NT2/D1 (cell line): ENCODE measurements at regions not wholly inside any gene's neighbourhood (a gene's known extent, or its start where the extent isn't known, plus 50 kb on each side); places are given as distances from the start of the nearest gene placed in this dataset.

Source experiments
- SUZ12 ChIP-seq: IDR thresholded peaks from 2 replicates; pipeline ENCODE4 v1.6.1; 2011; ENCODE audit not compliant: insufficient read length, insufficient read depth; ENCODE audit errors: extremely low read depth
- ZNF274 ChIP-seq: IDR thresholded peaks from 2 replicates; pipeline ENCODE4 v1.6.1; 2011; ENCODE audit warnings: mild to moderate bottlenecking, low read depth, low read length

DNA sequence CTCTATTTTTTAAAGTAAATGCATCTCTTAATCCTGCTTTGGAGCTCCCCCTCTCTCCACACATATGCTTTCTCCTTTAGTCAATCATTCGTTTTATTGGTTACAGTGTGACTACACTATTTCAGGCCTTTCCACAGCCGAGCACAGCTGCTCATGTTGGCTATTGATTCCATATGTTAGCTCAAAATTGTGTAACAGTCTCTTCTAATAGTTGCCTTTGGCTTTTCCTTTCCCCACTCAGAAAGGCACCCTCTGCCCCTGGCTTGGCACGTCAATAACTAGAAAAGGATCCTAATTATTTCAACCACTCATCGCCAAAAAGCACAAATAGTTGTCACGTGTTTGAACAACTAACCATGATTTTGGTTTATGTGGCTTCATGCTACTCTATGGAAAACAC lies 410.3 kb upstream of the SLC35B3 start:
- TF ChIP-seq SUZ12 (no peak), ZNF274 (no peak)
